Mesothelial cell of epicardium (in vitro differentiated cells): ENCODE measurements at regions not wholly inside any gene's neighbourhood (a gene's known extent, or its start where the extent isn't known, plus 50 kb on each side); places are given as distances from the start of the nearest gene placed in this dataset.

Source experiments
- DNase-seq, 2 experiments: peaks; one replicate each; pipeline ENCODE4 v3.0.0; 2021; ENCODE audit warnings: low spot score in 2 of 2; ENCODE audit not compliant: unreplicated experiment in 2 of 2
- H3K27ac Mint-ChIP-seq: 2 replicates; pipeline ENCODE4 v1.8.0; 2021; ENCODE audit warnings: mixed read lengths
- H3K27me3 Mint-ChIP-seq: 2 replicates; pipeline ENCODE4 v1.8.0; 2021; ENCODE audit warnings: low read depth, mixed read lengths
- H3K36me3 Mint-ChIP-seq: 2 replicates; pipeline ENCODE4 v1.8.0; 2021; ENCODE audit warnings: mixed read lengths
- H3K4me1 Mint-ChIP-seq: 2 replicates; pipeline ENCODE4 v1.8.0; 2021; ENCODE audit warnings: mixed read lengths
- H3K4me3 Mint-ChIP-seq: 2 replicates; pipeline ENCODE4 v1.8.0; 2021; ENCODE audit warnings: mild to moderate bottlenecking, moderate library complexity, mixed read lengths
- H3K9me3 Mint-ChIP-seq: 2 replicates; pipeline ENCODE4 v1.8.0; 2021; ENCODE audit warnings: mixed read lengths
- TF ChIP-seq, protein P1 (sequence below): fragments of 200-600 bp; sonication (generic); IDR thresholded peaks from one replicate; pipeline ENCODE4 v1.5.0; 2021; ENCODE audit warnings: antibody characterized with exemption; ENCODE audit not compliant: unreplicated experiment

DNA sequence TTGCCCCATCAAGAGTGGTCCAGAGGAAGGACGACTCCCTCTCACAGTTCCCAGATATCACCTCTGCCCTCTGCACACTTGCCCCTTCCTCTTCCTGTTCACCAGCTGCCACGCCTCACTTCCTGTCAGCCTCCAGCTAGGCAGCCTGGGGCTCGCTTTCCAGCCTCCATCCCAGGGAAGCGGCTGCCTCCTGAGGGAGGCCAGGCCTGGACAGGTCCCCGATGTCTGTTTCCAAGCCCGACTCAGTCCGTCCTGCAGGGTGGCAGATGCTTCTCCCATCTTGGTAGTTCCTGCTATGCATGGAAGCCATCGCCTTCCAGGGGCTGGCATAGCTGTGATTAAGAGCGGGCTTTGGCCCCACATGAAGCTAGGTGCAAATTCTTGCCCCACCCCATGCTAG lies 233.5 kb upstream of the PMEPA1 start:
- Mint-ChIP-seq H3K9me3 (no peaks in the 10 kb centered on the region), H3K27ac (no peak overlapping the region), H3K4me1 (peaks cover 13% of the 10 kb centered on the region), H3K36me3 (no peaks in the 10 kb centered on the region), H3K4me3 (no peak overlapping the region), H3K27me3 (peaks cover 11% of the 10 kb centered on the region)
- TF ChIP-seq, protein P1, sequence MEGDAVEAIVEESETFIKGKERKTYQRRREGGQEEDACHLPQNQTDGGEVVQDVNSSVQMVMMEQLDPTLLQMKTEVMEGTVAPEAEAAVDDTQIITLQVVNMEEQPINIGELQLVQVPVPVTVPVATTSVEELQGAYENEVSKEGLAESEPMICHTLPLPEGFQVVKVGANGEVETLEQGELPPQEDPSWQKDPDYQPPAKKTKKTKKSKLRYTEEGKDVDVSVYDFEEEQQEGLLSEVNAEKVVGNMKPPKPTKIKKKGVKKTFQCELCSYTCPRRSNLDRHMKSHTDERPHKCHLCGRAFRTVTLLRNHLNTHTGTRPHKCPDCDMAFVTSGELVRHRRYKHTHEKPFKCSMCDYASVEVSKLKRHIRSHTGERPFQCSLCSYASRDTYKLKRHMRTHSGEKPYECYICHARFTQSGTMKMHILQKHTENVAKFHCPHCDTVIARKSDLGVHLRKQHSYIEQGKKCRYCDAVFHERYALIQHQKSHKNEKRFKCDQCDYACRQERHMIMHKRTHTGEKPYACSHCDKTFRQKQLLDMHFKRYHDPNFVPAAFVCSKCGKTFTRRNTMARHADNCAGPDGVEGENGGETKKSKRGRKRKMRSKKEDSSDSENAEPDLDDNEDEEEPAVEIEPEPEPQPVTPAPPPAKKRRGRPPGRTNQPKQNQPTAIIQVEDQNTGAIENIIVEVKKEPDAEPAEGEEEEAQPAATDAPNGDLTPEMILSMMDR: no peak
- DNase-seq: no peak

DNA sequence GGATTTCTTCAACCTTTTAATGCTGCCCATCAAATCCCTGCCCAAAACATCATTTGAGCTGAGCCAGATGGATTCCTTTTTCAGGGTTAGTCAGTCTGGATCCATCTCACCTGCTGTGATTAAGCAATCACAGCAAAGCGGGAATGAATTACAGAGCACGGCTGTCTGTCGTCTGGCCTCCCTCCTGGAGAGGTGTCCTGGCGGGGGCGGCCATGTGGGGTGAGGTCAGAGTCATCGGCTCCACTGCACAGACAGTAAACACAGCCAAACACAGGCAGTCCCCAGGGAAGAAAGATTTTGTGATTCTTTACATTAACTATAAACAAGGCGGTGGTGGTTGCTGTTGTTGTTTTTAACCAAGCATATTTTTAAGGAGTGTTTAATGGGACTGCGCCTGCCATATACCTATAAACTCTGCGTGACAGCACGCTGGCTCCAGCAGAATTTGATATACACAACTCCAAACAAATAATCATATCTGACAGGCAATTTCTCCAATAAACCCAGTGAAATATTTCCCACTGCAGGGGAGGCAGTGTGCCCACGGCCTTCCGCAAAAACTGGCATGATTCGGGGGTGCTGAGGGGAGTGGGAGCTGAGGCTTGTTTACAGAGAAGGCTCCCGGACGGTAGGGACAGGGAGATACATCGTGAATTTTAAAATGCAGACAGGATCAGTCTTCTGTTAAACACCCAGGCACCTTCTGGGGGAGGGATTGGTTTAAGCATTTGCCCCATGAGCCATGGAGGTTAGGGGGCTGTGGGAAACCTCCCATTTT lies 232.0 kb upstream of the PMEPA1 start:
- Mint-ChIP-seq H3K27ac (no peak overlapping the region), H3K9me3 (no peaks in the 10 kb centered on the region), H3K27me3 (peaks cover 11% of the 10 kb centered on the region), H3K36me3 (no peaks in the 10 kb centered on the region), H3K4me1 (peaks cover 13% of the 10 kb centered on the region), H3K4me3 (no peak overlapping the region)
- TF ChIP-seq, protein P1: no peak
- no peak for DNase-seq

DNA sequence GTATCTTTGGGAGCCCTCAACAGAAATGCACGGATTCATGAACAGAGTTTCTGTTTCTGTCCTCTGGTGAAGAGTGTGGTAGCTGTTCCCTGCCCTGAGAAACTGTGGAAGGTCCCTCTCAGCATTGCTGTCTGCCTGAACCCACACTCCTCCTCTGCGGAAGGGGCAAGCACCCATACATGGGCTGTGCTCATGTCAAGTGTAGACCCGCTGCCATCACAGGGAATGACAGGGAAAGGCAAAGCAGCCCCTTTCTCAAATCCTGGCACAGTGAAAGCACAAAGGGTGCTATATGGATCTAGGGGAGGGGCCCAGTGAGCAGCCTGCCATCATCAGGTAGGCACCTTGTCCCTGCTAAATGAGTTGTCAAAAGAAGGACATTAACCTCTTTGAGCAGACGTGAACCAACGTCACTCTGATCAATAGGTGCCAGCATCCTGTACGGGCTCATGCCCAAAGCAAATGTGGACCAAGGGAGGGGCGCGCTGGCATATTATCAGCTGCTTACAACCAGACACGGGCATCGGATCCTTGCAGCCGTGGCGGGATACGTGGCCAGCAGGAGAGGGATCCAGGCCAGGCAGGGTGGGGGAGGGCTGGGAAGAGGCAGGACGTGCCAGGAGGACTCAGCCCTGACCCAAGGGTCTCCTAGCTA lies 231.2 kb upstream of the PMEPA1 start:
- TF ChIP-seq, protein P1: no peak
- DNase-seq: no peak
- Mint-ChIP-seq H3K4me3 (no peak overlapping the region), H3K4me1 (peaks cover 13% of the 10 kb centered on the region), H3K9me3 (peaks cover 4% of the 10 kb centered on the region), H3K27me3 (peaks cover 9% of the 10 kb centered on the region), H3K27ac (no peak overlapping the region), H3K36me3 (no peaks in the 10 kb centered on the region)

DNA sequence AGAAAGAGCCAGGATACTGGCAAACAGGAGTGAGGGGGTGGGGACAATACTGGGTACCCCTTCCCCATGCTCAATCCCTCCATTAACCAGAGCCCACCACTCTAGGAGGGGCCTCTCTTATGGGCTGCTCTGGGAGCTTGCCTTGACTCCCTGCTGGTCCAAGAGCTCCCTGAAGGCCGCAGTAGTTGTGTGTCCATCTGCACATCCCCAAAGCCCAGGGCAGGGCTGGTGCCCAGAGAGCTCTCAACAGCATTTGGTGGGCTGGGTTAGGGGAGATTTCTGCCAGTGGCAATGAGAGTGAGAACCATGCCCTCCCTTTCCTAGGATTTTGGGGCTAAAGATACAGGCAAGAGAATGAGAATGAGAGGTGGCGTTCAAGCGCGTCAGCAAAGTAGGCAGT lies 230.6 kb upstream of the PMEPA1 start:
- H3K9me3 Mint-ChIP-seq: peaks cover 4% of the 10 kb centered on the region
- no peak for DNase-seq
- H3K4me1 Mint-ChIP-seq: peaks cover 13% of the 10 kb centered on the region
- no peak overlapping the region for H3K4me3 Mint-ChIP-seq
- H3K36me3 Mint-ChIP-seq: no peaks in the 10 kb centered on the region
- TF ChIP-seq, protein P1: no peak
- H3K27ac Mint-ChIP-seq: no peak overlapping the region
- peaks cover 11% of the 10 kb centered on the region for H3K27me3 Mint-ChIP-seq

DNA sequence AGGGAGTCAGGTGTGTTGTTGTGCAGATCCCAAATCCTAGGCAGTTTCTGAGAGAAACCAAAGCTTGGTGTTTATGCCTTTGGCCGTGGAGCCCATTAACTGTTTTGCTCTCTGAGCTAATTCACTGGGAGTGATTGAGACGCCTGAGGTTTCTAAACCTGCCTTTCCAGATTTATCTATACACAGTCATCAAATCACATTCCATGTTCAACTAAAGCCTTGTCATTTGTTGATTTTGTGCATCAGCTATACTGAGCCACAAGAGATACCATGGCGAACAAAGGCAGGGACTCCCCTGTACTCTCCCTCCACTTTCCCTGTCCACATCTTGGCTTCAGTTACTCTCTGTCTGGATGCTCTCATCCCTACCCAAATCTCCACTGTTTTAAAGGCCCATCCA lies 229.7 kb upstream of the PMEPA1 start:
- peaks cover 4% of the 10 kb centered on the region for H3K9me3 Mint-ChIP-seq
- H3K36me3 Mint-ChIP-seq: no peaks in the 10 kb centered on the region
- H3K27ac Mint-ChIP-seq: no peak overlapping the region
- H3K27me3 Mint-ChIP-seq: peaks cover 14% of the 10 kb centered on the region
- DNase-seq: no peak
- H3K4me3 Mint-ChIP-seq: no peak overlapping the region
- TF ChIP-seq, protein P1: no peak
- H3K4me1 Mint-ChIP-seq: peaks cover 13% of the 10 kb centered on the region
